ENCODE measurements at regions not wholly inside any gene's neighbourhood (a gene's known extent, or its start where the extent isn't known, plus 50 kb on each side); places are given as distances from the start of the nearest gene placed in this dataset.

DNA sequence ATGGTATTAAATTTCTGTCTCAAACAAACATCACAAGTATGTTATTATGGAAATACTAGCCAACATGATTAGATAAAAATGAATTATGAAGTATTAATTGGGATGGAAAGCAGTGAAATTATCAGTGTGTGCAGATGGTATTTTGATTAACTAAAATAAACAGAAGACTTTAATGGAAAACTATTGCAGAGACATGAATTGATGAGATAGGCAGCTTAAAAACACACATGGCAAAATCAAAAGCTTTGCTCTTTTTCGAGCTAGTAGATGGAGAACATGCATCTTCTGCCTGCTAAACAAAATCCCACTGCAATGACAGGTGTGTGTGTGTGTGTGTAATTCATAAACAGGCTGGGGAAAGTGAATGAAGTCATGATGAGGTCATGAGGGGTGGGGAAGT lies 426.2 kb downstream of the MTRR start:
- TF ChIP-seq, protein P1, sequence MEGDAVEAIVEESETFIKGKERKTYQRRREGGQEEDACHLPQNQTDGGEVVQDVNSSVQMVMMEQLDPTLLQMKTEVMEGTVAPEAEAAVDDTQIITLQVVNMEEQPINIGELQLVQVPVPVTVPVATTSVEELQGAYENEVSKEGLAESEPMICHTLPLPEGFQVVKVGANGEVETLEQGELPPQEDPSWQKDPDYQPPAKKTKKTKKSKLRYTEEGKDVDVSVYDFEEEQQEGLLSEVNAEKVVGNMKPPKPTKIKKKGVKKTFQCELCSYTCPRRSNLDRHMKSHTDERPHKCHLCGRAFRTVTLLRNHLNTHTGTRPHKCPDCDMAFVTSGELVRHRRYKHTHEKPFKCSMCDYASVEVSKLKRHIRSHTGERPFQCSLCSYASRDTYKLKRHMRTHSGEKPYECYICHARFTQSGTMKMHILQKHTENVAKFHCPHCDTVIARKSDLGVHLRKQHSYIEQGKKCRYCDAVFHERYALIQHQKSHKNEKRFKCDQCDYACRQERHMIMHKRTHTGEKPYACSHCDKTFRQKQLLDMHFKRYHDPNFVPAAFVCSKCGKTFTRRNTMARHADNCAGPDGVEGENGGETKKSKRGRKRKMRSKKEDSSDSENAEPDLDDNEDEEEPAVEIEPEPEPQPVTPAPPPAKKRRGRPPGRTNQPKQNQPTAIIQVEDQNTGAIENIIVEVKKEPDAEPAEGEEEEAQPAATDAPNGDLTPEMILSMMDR (IDR thresholded peaks at IDR 0.05) = no peak
- TF ChIP-seq EP300 (IDR thresholded peaks at IDR 0.05) (no peak), POLR2AphosphoS5 (IDR thresholded peaks at IDR 0.05) (no peak), POLR2A (IDR thresholded peaks at IDR 0.05) (no peak)
